Right lobe of liver (tissue), 6 donors: ENCODE measurements at regions not wholly inside any gene's neighbourhood (a gene's known extent, or its start where the extent isn't known, plus 50 kb on each side); places are given as distances from the start of the nearest gene placed in this dataset.

Source experiments
- ATAC-seq, 4 donors: fragments of 200-7000 bp; cut with Tn5 transposase; one replicate each; pipeline ENCODE4 v1.9.1; 2020; ENCODE audit warnings: mild to moderate bottlenecking in 4 of 4, moderate library complexity in 4 of 4
- DNase-seq, 3 donors: peaks; one replicate each; pipeline ENCODE4 v3.0.0-alpha.2; 2020
- H3K27ac ChIP-seq, 3 donors: fragments of 200-600 bp; one replicate each; pipeline ENCODE4 v1.8.0; 2022
- H3K27me3 ChIP-seq, 2 donors: fragments of 200-600 bp; one replicate each; pipeline ENCODE4 v1.8.0; 2022
- H3K36me3 ChIP-seq, 4 donors: fragments of 200-600 bp; sonication (generic) in 1 of 4; one replicate each; pipeline versions ENCODE4 v1.5.1 to v1.8.0; 2017 to 2022; ENCODE audit warnings: control low read depth in 1 of 4
- H3K4me1 ChIP-seq, 4 donors: fragments of 200-600 bp; sonication (generic) in 1 of 4; one replicate each; pipeline versions ENCODE4 v1.5.1 to v1.8.0; 2017 to 2022; ENCODE audit warnings: control low read depth in 1 of 4
- H3K4me3 ChIP-seq, 3 donors: fragments of 200-600 bp; one replicate each; pipeline ENCODE4 v1.8.0; 2022
- H3K9me3 ChIP-seq, 4 donors: fragments of 200-600 bp; sonication (generic) in 1 of 4; one replicate each; pipeline versions ENCODE4 v1.5.1 to v1.8.0; 2017 to 2022; ENCODE audit warnings: control low read depth in 1 of 4
- CTCF ChIP-seq, 4 donors: fragments of 200-600 bp in 3 of 4; fragments of 450-650 bp in 1 of 4; IDR thresholded peaks; one replicate each; pipeline versions ENCODE4 v1.5.1 to v1.8.0; 2016 to 2022; ENCODE audit warnings: antibody characterized with exemption in 4 of 4, mild to moderate bottlenecking in 2 of 4
- POLR2A ChIP-seq: fragments of 450-650 bp; IDR thresholded peaks from one replicate; pipeline ENCODE4 v1.6.1; 2017; ENCODE audit warnings: antibody characterized with exemption, mild to moderate bottlenecking
- WGBS: methylation state at CpG from one replicate; pipeline ENCODE4 v1.1.6; 2018; ENCODE audit warnings: low coverage, low lambda C conversion rate; ENCODE audit not compliant: insufficient coverage; ENCODE audit errors: missing lambda C conversion rate; 5-methylcytosine and 5-hydroxymethylcytosine counted together
- intact Hi-C, 2 donors: fragments of 100-400 bp; cut with DNase I; formaldehyde crosslinking; loops; one replicate each; pipeline versions ENCODE4 v1.11.2 to v1.14.1; 2022
- donor health status: DM: no; HTN: yes; CAD: no.
- donor health status: DM: no; HTN: no; CAD: no.
- donor health status: DM: no; HTN: no; CAD: no.
- donor health status: DM: no; HTN: yes; CAD: no.
- donor health status: DM: no; HTN: yes; CAD: no.

- no peak for TF ChIP-seq CTCF (IDR thresholded peaks at IDR 0.05)
- TF ChIP-seq POLR2A = no peak
- intact Hi-C loops = no loop called here
- no peak for ATAC-seq
These were observed 265.3 kb upstream of the HS3ST5 start for GRCh38 chr6:114608091-114608490.

GRCh38 chr6:114605656-114606055, 262.8 kb upstream of the HS3ST5 start:
- ATAC-seq = no peak
- H3K36me3 ChIP-seq = no peaks in the 10 kb centered on the region
- DNase-seq = no peak
- 57% methylated on average over 3 of the region's 3 CpGs for WGBS
- intact Hi-C loops = no loop called here
- no peaks in the 10 kb centered on the region for H3K9me3 ChIP-seq
- H3K4me3 ChIP-seq = no peak overlapping the region
- H3K4me1 ChIP-seq = no peaks in the 10 kb centered on the region
- H3K27ac ChIP-seq = no peak overlapping the region
- TF ChIP-seq POLR2A (no peak), CTCF (IDR thresholded peaks at IDR 0.05) (no peak)
- H3K27me3 ChIP-seq = no peaks in the 10 kb centered on the region

More at GRCh38 chr6:114608091-114608490, 265.3 kb upstream of the HS3ST5 start:
- Histone ChIP-seq H3K27ac (no peak overlapping the region), H3K36me3 (no peaks in the 10 kb centered on the region), H3K4me1 (no peaks in the 10 kb centered on the region), H3K27me3 (no peaks in the 10 kb centered on the region), H3K4me3 (no peak overlapping the region), H3K9me3 (no peaks in the 10 kb centered on the region)
- WGBS = 39% methylated on average over 2 of the region's 2 CpGs
- DNase-seq = no peak

GRCh38 chr6:114600381-114600780, 257.6 kb upstream of the HS3ST5 start:
- 20% methylated on average over 1 of the region's 1 CpG for WGBS
- intact Hi-C loops = no loop called here
- H3K27ac ChIP-seq = no peak overlapping the region
- H3K36me3 ChIP-seq = no peaks in the 10 kb centered on the region
- no peak overlapping the region for H3K4me3 ChIP-seq
- no peaks in the 10 kb centered on the region for H3K27me3 ChIP-seq
- TF ChIP-seq POLR2A = no peak
- no peak for TF ChIP-seq CTCF (IDR thresholded peaks at IDR 0.05)
- H3K9me3 ChIP-seq = no peaks in the 10 kb centered on the region
- ATAC-seq = no peak
- no peaks in the 10 kb centered on the region for H3K4me1 ChIP-seq
- no peak for DNase-seq

GRCh38 chr6:114595591-114595990, 252.8 kb upstream of the HS3ST5 start:
- H3K4me3 ChIP-seq = no peak overlapping the region
- TF ChIP-seq POLR2A = no peak
- TF ChIP-seq CTCF (IDR thresholded peaks at IDR 0.05) = no peak
- WGBS = 39% methylated on average over 2 of the region's 2 CpGs
- no peaks in the 10 kb centered on the region for H3K36me3 ChIP-seq
- H3K27ac ChIP-seq = no peak overlapping the region
- no peaks in the 10 kb centered on the region for H3K4me1 ChIP-seq
- no peak for ATAC-seq
- intact Hi-C loops = no loop called here
- H3K27me3 ChIP-seq = no peaks in the 10 kb centered on the region
- H3K9me3 ChIP-seq = no peaks in the 10 kb centered on the region
- no peak for DNase-seq

- ATAC-seq = no peak
- no peaks in the 10 kb centered on the region for H3K9me3 ChIP-seq
These were observed 252.4 kb upstream of the HS3ST5 start for GRCh38 chr6:114595186-114595585.

More at GRCh38 chr6:114595186-114595585, 252.4 kb upstream of the HS3ST5 start:
- 22% methylated on average over 1 of the region's 1 CpG for WGBS
- no peak overlapping the region for H3K4me3 ChIP-seq
- intact Hi-C loops = no loop called here
- no peaks in the 10 kb centered on the region for H3K4me1 ChIP-seq
- no peak for TF ChIP-seq CTCF (IDR thresholded peaks at IDR 0.05)
- no peak for TF ChIP-seq POLR2A
- H3K27me3 ChIP-seq = no peaks in the 10 kb centered on the region
- no peaks in the 10 kb centered on the region for H3K36me3 ChIP-seq
- no peak overlapping the region for H3K27ac ChIP-seq
- no peak for DNase-seq
